ENCODE measurements at regions not wholly inside any gene's neighbourhood (a gene's known extent, or its start where the extent isn't known, plus 50 kb on each side); places are given as distances from the start of the nearest gene placed in this dataset.

- H4K20me1 ChIP-seq (ENCODE audit: control insufficient read depth, insufficient read depth): no peaks in the 10 kb centered on the region
- H3K4me2 ChIP-seq (ENCODE audit: control insufficient read depth, insufficient read depth): no peak overlapping the region
- no peak overlapping the region for H3K27ac ChIP-seq (ENCODE audit: control insufficient read depth, insufficient read depth)
- ChIA-PET POLR2A (no interaction called here), RAD21 (ENCODE audit: unreplicated experiment) (no interaction called here), SMC1A (ENCODE audit: uncharacterized antibody, unreplicated experiment) (no interaction called here), CTCF (no interaction called here)
- BruUV-seq (replicated peaks): no TSS peak
- intact Hi-C loops (cut with micrococcal nuclease; ENCODE audit: unreplicated experiment): no loop called here
- no peaks in the 10 kb centered on the region for H3K36me3 ChIP-seq (ENCODE audit: control insufficient read depth in 2 of 2, insufficient read depth in 2 of 2, low read length in 1 of 2)
- no peak overlapping the region for H2AFZ ChIP-seq (ENCODE audit: control insufficient read depth, low read depth, low read length)
- DNase-seq (ENCODE audit: low read depth, low spot score) (no peak), FAIRE-seq (no peak), ATAC-seq (no peak)
- no peak overlapping the region for H3K9ac ChIP-seq (ENCODE audit: control insufficient read depth, insufficient read depth, low read length)
- H3K79me2 ChIP-seq (ENCODE audit: control insufficient read depth, insufficient read depth, low read length): no peaks in the 10 kb centered on the region
- TF ChIP-seq MYC (IDR thresholded peaks at IDR 0.05; ENCODE audit: insufficient read depth, insufficient read length, insufficient replicate concordance, low read length, severe bottlenecking): no peak
- no peak for TF ChIP-seq ZNF24 (IDR thresholded peaks at IDR 0.05)
- no peak for TF ChIP-seq POLR2AphosphoS2 (IDR thresholded peaks at IDR 0.05; ENCODE audit: low read depth, low read length)
- TF ChIP-seq STAT3 (IDR thresholded peaks at IDR 0.05; ENCODE audit: low read depth, low read length): no peak
- TF ChIP-seq GATAD2B (conservative IDR thresholded peaks at IDR 0.05; ENCODE audit: low read depth): no peak
- no peaks in the 10 kb centered on the region for H3K27me3 ChIP-seq (replicated peaks in 1 of 2; ENCODE audit: control insufficient read depth in 2 of 2, insufficient read depth in 2 of 2, low read length in 1 of 2)
- in situ Hi-C loops (cut with MboI): no loop called here
- no peaks in the 10 kb centered on the region for H3K4me1 ChIP-seq (ENCODE audit: control insufficient read depth, insufficient read depth, low read length)
- 0% methylated on average over 1 of the region's 1 CpG for WGBS (ENCODE audit: insufficient coverage, insufficient replicate concordance, low lambda C conversion rate, missing lambda C conversion rate)
- H3K4me3 ChIP-seq: no peak overlapping the region
- no peaks in the 10 kb centered on the region for H3K9me3 ChIP-seq (replicated peaks; ENCODE audit: control insufficient read depth, insufficient read depth, low read length)
Measured at GRCh38 chr2:59604123-59604522, 949.3 kb downstream of the BCL11A start.

GRCh38 chr2:59594671-59595222, 958.7 kb downstream of the BCL11A start:
- Histone ChIP-seq H2AFZ (ENCODE audit: control insufficient read depth, low read depth, low read length) (0 out of 2 replicates have a peak overlapping the region, but pooled peaks have one; percentile 13), H3K4me3 (no peak overlapping the region), H3K36me3 (ENCODE audit: control insufficient read depth in 2 of 2, insufficient read depth in 2 of 2, low read length in 1 of 2) (no peaks in the 10 kb centered on the region), H3K4me1 (ENCODE audit: control insufficient read depth, insufficient read depth, low read length) (no peaks in the 10 kb centered on the region), H3K79me2 (ENCODE audit: control insufficient read depth, insufficient read depth, low read length) (no peaks in the 10 kb centered on the region), H3K27me3 (replicated peaks in 1 of 2; ENCODE audit: control insufficient read depth in 2 of 2, insufficient read depth in 2 of 2, low read length in 1 of 2) (no peaks in the 10 kb centered on the region), H3K9me3 (replicated peaks; ENCODE audit: control insufficient read depth, insufficient read depth, low read length) (no peaks in the 10 kb centered on the region), H3K4me2 (ENCODE audit: control insufficient read depth, insufficient read depth) (no peak overlapping the region), H3K27ac (ENCODE audit: control insufficient read depth, insufficient read depth) (no peak overlapping the region), H3K9ac (ENCODE audit: control insufficient read depth, insufficient read depth, low read length) (no peak overlapping the region), H4K20me1 (ENCODE audit: control insufficient read depth, insufficient read depth) (no peaks in the 10 kb centered on the region)
- no peak for FAIRE-seq
- intact Hi-C loops (cut with micrococcal nuclease; ENCODE audit: unreplicated experiment): no loop called here
- WGBS (ENCODE audit: insufficient coverage, insufficient replicate concordance, low lambda C conversion rate, missing lambda C conversion rate): 9% methylated on average over 5 of the region's 5 CpGs
- no peak for DNase-seq (ENCODE audit: low read depth, low spot score)
- no peak for ATAC-seq
- in situ Hi-C loops (cut with MboI): no loop called here
- ChIA-PET CTCF (no interaction called here), POLR2A (no interaction called here), RAD21 (ENCODE audit: unreplicated experiment) (no interaction called here), SMC1A (ENCODE audit: uncharacterized antibody, unreplicated experiment) (no interaction called here)
- no TSS peak for BruUV-seq (replicated peaks)
- no peak for TF ChIP-seq CBFB (IDR thresholded peaks at IDR 0.05; ENCODE audit: low read depth)
- no peak for TF ChIP-seq BMI1 (IDR thresholded peaks at IDR 0.05; ENCODE audit: borderline replicate concordance)
- TF ChIP-seq CHD4 (IDR thresholded peaks at IDR 0.05): no peak
- no peak for TF ChIP-seq SP1 (IDR thresholded peaks at IDR 0.05; ENCODE audit: low read depth, low read length)
- no peak for TF ChIP-seq NRF1 (conservative IDR thresholded peaks at IDR 0.05; ENCODE audit: low read depth, low read length)
- TF ChIP-seq POU2F2 (IDR thresholded peaks at IDR 0.05; ENCODE audit: borderline replicate concordance, low read depth, low read length): no peak
- no peak for TF ChIP-seq CBX5 (IDR thresholded peaks at IDR 0.05; ENCODE audit: low read depth)
- TF ChIP-seq NR2C2 (IDR thresholded peaks at IDR 0.05; ENCODE audit: borderline replicate concordance, control insufficient read depth, insufficient read length, low read depth): no peak
- TF ChIP-seq STAT3 (IDR thresholded peaks at IDR 0.05; ENCODE audit: low read depth, low read length): no peak
- TF ChIP-seq ZZZ3 (IDR thresholded peaks at IDR 0.05; ENCODE audit: control insufficient read depth, insufficient read length, low read depth): no peak
- TF ChIP-seq USF2 (IDR thresholded peaks at IDR 0.05; ENCODE audit: borderline replicate concordance, low read depth, low read length): no peak
- TF ChIP-seq SMAD5 (IDR thresholded peaks at IDR 0.05; ENCODE audit: low read depth): no peak
- no peak for TF ChIP-seq PAX5 (IDR thresholded peaks at IDR 0.05; ENCODE audit: borderline replicate concordance, low read depth, low read length)
- no peak for TF ChIP-seq BCL3 (IDR thresholded peaks at IDR 0.05; ENCODE audit: borderline replicate concordance, insufficient read depth, low read depth, low read length, poor library complexity, severe bottlenecking)

All from GM12878 (cell line).